ENCODE measurements at regions not wholly inside any gene's neighbourhood (a gene's known extent, or its start where the extent isn't known, plus 50 kb on each side); places are given as distances from the start of the nearest gene placed in this dataset.

DNA sequence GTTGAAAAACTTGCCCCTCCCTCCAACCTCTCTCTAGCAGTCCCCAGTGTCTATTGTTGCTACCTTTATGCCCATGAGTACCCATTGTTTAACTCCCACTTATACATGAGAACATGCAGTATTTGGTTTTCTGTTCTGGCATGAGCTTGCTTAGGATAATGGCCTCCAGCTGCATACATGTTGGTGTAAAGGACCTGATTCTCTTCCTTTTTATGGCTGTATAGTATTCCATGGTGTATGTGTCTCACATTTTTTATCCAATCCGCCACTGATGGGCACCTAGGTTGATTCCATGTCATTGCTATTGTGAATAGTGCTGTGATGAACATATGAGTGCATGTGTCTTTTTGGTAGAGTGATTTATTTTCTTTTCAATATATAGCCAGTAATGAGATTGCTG, 50.0 kb upstream of the GPC4 start:
- Histone ChIP-seq H3K27me3 (ENCODE audit: insufficient read depth, low read length) (no peaks in the 10 kb centered on the region), H3T11ph (ENCODE audit: low read length) (no peak overlapping the region), H4K5ac (ENCODE audit: insufficient read length, low read depth, low read length) (no peak overlapping the region), H3K23ac (ENCODE audit: insufficient read length, low read depth, low read length) (no peak overlapping the region), H2BK5ac (ENCODE audit: insufficient read length, low read length) (no peak overlapping the region), H3K56ac (ENCODE audit: insufficient read length, low read depth, low read length) (no peak overlapping the region), H4K20me1 (ENCODE audit: control insufficient read depth, insufficient read depth, insufficient read length) (no peaks in the 10 kb centered on the region), H4K8ac (replicated peaks; ENCODE audit: insufficient read length, low read depth, low read length) (no peak overlapping the region), H2AK5ac (ENCODE audit: insufficient read length, low read length) (no peak overlapping the region), H3K9me3 (ENCODE audit: control insufficient read depth, low read depth, low read length) (no peaks in the 10 kb centered on the region), H2BK15ac (ENCODE audit: low read depth, low read length) (no peak overlapping the region), H2BK12ac (ENCODE audit: insufficient read length, low read depth, low read length) (no peak overlapping the region), H3K23me2 (ENCODE audit: insufficient read length, low read depth, low read length, poor library complexity, severe bottlenecking) (no peaks in the 10 kb centered on the region), H2AFZ (ENCODE audit: low read length) (no peak overlapping the region), H2BK20ac (ENCODE audit: low read depth, low read length, poor library complexity, severe bottlenecking) (no peak overlapping the region), H3K9ac (ENCODE audit: extremely low read depth, insufficient read length, low read length) (no peak overlapping the region), H3K27ac (ENCODE audit: insufficient read length, low read depth, low read length) (no peak overlapping the region), H3K14ac (ENCODE audit: insufficient read depth, low read length) (no peak overlapping the region), H2BK120ac (ENCODE audit: low read depth, low read length, poor library complexity, severe bottlenecking) (no peak overlapping the region), H3K4me2 (ENCODE audit: insufficient read depth, insufficient read length, low read length) (no peak overlapping the region), H3K18ac (ENCODE audit: insufficient read length, low read depth, low read length) (no peak overlapping the region), H3K79me1 (ENCODE audit: insufficient read depth, low read depth, low read length, poor library complexity, severe bottlenecking) (no peaks in the 10 kb centered on the region), H3K4me1 (ENCODE audit: insufficient read depth, low read length) (no peaks in the 10 kb centered on the region; the same call in 1 of the 2 replicates), H3K4ac (ENCODE audit: low read depth, low read length) (no peak overlapping the region), H3K79me2 (ENCODE audit: insufficient read depth, low read length) (no peaks in the 10 kb centered on the region), H4K91ac (ENCODE audit: insufficient read length, low read depth, low read length) (no peak overlapping the region)
- Mint-ChIP-seq H3K9me3 (peaks cover 0 to 3% of the 10 kb centered on the region in 2 experiments; a peak in 2 of 5 replicates), H3K36me3 (ENCODE audit: insufficient read depth in 1 of 3, low read depth in 3 of 3) (peaks cover 0 to 4% (median 2%) of the 10 kb centered on the region in 3 experiments; a peak in 3 of 7 replicates), H3K27me3 (ENCODE audit: low read depth) (no peaks in the 10 kb centered on the region), H3K4me3 (no peak overlapping the region), H3K27ac (no peak overlapping the region), H3K4me1 (peaks cover 8 to 12% of the 10 kb centered on the region in 2 experiments)
- WGBS (ENCODE audit: extremely low coverage, insufficient read length, low lambda C conversion rate): no CpG with 5 or more reads among the region's 1 CpG
- TF ChIP-seq, protein P1, sequence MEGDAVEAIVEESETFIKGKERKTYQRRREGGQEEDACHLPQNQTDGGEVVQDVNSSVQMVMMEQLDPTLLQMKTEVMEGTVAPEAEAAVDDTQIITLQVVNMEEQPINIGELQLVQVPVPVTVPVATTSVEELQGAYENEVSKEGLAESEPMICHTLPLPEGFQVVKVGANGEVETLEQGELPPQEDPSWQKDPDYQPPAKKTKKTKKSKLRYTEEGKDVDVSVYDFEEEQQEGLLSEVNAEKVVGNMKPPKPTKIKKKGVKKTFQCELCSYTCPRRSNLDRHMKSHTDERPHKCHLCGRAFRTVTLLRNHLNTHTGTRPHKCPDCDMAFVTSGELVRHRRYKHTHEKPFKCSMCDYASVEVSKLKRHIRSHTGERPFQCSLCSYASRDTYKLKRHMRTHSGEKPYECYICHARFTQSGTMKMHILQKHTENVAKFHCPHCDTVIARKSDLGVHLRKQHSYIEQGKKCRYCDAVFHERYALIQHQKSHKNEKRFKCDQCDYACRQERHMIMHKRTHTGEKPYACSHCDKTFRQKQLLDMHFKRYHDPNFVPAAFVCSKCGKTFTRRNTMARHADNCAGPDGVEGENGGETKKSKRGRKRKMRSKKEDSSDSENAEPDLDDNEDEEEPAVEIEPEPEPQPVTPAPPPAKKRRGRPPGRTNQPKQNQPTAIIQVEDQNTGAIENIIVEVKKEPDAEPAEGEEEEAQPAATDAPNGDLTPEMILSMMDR (conservative IDR thresholded peaks at IDR 0.05): no peak
- no peak for DNase-seq

Measured in H9 (cell line).